GM21360 (cell line): ENCODE measurements at regions not wholly inside any gene's neighbourhood (a gene's known extent, or its start where the extent isn't known, plus 50 kb on each side); places are given as distances from the start of the nearest gene placed in this dataset.

Experiments used
- ATAC-seq: cut with Tn5 transposase; IDR thresholded peaks from one replicate; pipeline ENCODE4 v1.9.1; 2021; ENCODE audit warnings: mild to moderate bottlenecking, moderate library complexity; ENCODE audit not compliant: unreplicated experiment

- ATAC-seq, result no peak
Measured at GRCh38 chr2:163291790-163292189, 444.0 kb downstream of the FIGN start.

GRCh38 chr2:163281717-163282116, 443.1 kb upstream of the KCNH7 start:
- no peak for ATAC-seq

GRCh38 chr2:163269374-163270021, 430.9 kb upstream of the KCNH7 start:
- no peak for ATAC-seq

GRCh38 chr2:163266772-163267171, 428.2 kb upstream of the KCNH7 start:
- ATAC-seq, result no peak

- ATAC-seq, result no peak
Measured at GRCh38 chr2:163265562-163265961, 427.0 kb upstream of the KCNH7 start.

GRCh38 chr2:163264341-163264740, 425.8 kb upstream of the KCNH7 start:
- no peak for ATAC-seq

- no peak for ATAC-seq
Measured at GRCh38 chr2:163259489-163259888, 420.9 kb upstream of the KCNH7 start.

- no peak for ATAC-seq
Measured at GRCh38 chr2:163255086-163255485, 416.5 kb upstream of the KCNH7 start.

GRCh38 chr2:163253621-163254285, 415.2 kb upstream of the KCNH7 start:
- ATAC-seq, result no peak

- ATAC-seq, result no peak
Measured at GRCh38 chr2:163252199-163252598, 413.6 kb upstream of the KCNH7 start.

- no peak for ATAC-seq
Measured at GRCh38 chr2:163248376-163249253, 410.0 kb upstream of the KCNH7 start.

GRCh38 chr2:163247847-163248220, 409.3 kb upstream of the KCNH7 start:
- ATAC-seq, result no peak

- no peak for ATAC-seq
Measured at GRCh38 chr2:163247156-163247846, 408.7 kb upstream of the KCNH7 start.

GRCh38 chr2:163246135-163246534, 407.6 kb upstream of the KCNH7 start:
- ATAC-seq, result no peak

GRCh38 chr2:163236553-163236952, 398.0 kb upstream of the KCNH7 start:
- ATAC-seq, result no peak

GRCh38 chr2:163231666-163232065, 393.1 kb upstream of the KCNH7 start:
- ATAC-seq, result no peak

- no peak for ATAC-seq
Measured at GRCh38 chr2:163213661-163214081, 375.1 kb upstream of the KCNH7 start.

- ATAC-seq, result no peak
Measured at GRCh38 chr2:163210430-163210918, 371.9 kb upstream of the KCNH7 start.

- no peak for ATAC-seq
Measured at GRCh38 chr2:163207693-163208370, 369.3 kb upstream of the KCNH7 start.

GRCh38 chr2:163205589-163206254, 367.2 kb upstream of the KCNH7 start:
- no peak for ATAC-seq
